GM21367 (cell line): ENCODE measurements at regions not wholly inside any gene's neighbourhood (a gene's known extent, or its start where the extent isn't known, plus 50 kb on each side); places are given as distances from the start of the nearest gene placed in this dataset.
"Not testable (repeated sequence)": the region's sequence is repeated elsewhere in the genome, so short reads cannot be mapped to it uniquely, and the experiment has no call there.

Source experiments
- ATAC-seq: cut with Tn5 transposase; IDR thresholded peaks from one replicate; pipeline ENCODE4 v1.9.1; 2021; ENCODE audit not compliant: unreplicated experiment

GRCh38 chr12:88918161-88918560 is 337.9 kb upstream of the KITLG start:
- ATAC-seq = no peak

- ATAC-seq = no peak
Observed at GRCh38 chr12:88914967-88915366, 334.7 kb upstream of the KITLG start.

GRCh38 chr12:88909510-88909909 is 329.2 kb upstream of the KITLG start:
- no peak for ATAC-seq

GRCh38 chr12:88908345-88908744 is 328.1 kb upstream of the KITLG start:
- ATAC-seq = no peak

- no peak for ATAC-seq
Observed at GRCh38 chr12:88904705-88905104, 324.4 kb upstream of the KITLG start.

GRCh38 chr12:88903333-88903732 is 323.1 kb upstream of the KITLG start:
- ATAC-seq = no peak

- no peak for ATAC-seq
Observed at GRCh38 chr12:88897723-88898122, 317.5 kb upstream of the KITLG start.

GRCh38 chr12:88896958-88897357 is 316.7 kb upstream of the KITLG start:
- no peak for ATAC-seq

- ATAC-seq = no peak
Observed at GRCh38 chr12:88895634-88896033, 315.4 kb upstream of the KITLG start.

GRCh38 chr12:88893801-88894200 is 313.5 kb upstream of the KITLG start:
- ATAC-seq = no peak

- not testable (repeated sequence) for ATAC-seq
Observed at GRCh38 chr12:88891434-88891833, 311.2 kb upstream of the KITLG start.

- no peak for ATAC-seq
Observed at GRCh38 chr12:88889326-88890110, 309.2 kb upstream of the KITLG start.

- ATAC-seq = no peak
Observed at GRCh38 chr12:88884600-88884999, 304.3 kb upstream of the KITLG start.

- no peak for ATAC-seq
Observed at GRCh38 chr12:88882662-88883061, 302.4 kb upstream of the KITLG start.

- no peak for ATAC-seq
Observed at GRCh38 chr12:88880051-88880450, 299.8 kb upstream of the KITLG start.

GRCh38 chr12:88878295-88878694 is 298.0 kb upstream of the KITLG start:
- ATAC-seq = no peak

GRCh38 chr12:88876857-88877256 is 296.6 kb upstream of the KITLG start:
- no peak for ATAC-seq

- no peak for ATAC-seq
Observed at GRCh38 chr12:88870000-88870737, 289.9 kb upstream of the KITLG start.

- no peak for ATAC-seq
Observed at GRCh38 chr12:88868050-88868449, 287.8 kb upstream of the KITLG start.

GRCh38 chr12:88867510-88867909 is 287.2 kb upstream of the KITLG start:
- ATAC-seq = no peak

GRCh38 chr12:88866881-88867280 is 286.6 kb upstream of the KITLG start:
- no peak for ATAC-seq

GRCh38 chr12:88865537-88865936 is 285.3 kb upstream of the KITLG start:
- ATAC-seq = no peak
